HG02973 (cell line): ENCODE measurements at regions not wholly inside any gene's neighbourhood (a gene's known extent, or its start where the extent isn't known, plus 50 kb on each side); places are given as distances from the start of the nearest gene placed in this dataset.
"Not testable (repeated sequence)": the region's sequence is repeated elsewhere in the genome, so short reads cannot be mapped to it uniquely, and the experiment has no call there.

ENCODE experiments used
- ATAC-seq: cut with Tn5 transposase; IDR thresholded peaks from one replicate; pipeline ENCODE4 v1.9.1; 2021; ENCODE audit warnings: moderate library complexity; ENCODE audit not compliant: unreplicated experiment

- no peak for ATAC-seq
Measured at GRCh38 chr2:15816674-15817406, 123.5 kb upstream of the MYCN start.

DNA sequence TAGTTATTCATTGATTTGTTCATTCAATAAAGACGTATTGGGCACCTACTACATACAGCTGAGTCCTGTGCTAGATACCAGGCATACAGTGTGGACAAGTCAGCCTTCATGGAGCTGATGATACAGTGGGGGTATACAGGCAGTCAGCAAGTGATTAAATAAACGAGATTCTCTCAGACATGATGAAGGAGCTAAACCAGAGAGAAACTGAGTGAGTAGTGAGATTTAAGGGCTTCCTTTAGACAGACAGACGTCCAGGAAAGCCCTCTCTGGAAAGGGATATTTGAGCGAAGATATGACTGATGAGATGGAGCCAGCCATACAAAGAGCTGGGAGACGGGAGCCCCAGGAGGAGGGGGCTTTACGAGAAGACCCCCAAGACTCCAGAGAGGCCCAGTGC is 122.6 kb upstream of the MYCN start:
- no peak for ATAC-seq

- ATAC-seq = no peak
Measured at GRCh38 chr2:15818318-15818753, 122.0 kb upstream of the MYCN start.

DNA sequence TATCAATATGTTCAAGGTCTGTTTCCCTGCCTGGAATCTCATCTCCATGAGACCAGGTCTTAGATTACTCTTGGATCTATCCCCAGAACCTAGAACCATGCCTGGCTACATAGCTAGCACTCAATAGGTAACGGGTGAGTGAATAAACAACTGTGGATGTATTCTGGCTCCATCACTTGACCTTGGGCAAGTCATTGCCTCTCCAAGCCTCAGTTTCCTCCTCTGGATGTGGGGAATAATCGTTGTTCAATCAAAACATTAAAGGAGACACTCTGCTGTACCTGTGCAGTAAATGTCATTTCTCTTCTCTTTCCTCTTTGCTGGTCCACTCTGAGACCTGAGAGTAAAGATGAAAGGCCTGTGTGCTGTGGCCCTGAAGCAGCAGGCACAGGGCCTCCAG is 121.5 kb upstream of the MYCN start:
- no peak for ATAC-seq

GRCh38 chr2:15819562-15820256 is 120.6 kb upstream of the MYCN start:
- ATAC-seq = no peak

GRCh38 chr2:15820257-15820566 is 120.1 kb upstream of the MYCN start:
- ATAC-seq = no peak

DNA sequence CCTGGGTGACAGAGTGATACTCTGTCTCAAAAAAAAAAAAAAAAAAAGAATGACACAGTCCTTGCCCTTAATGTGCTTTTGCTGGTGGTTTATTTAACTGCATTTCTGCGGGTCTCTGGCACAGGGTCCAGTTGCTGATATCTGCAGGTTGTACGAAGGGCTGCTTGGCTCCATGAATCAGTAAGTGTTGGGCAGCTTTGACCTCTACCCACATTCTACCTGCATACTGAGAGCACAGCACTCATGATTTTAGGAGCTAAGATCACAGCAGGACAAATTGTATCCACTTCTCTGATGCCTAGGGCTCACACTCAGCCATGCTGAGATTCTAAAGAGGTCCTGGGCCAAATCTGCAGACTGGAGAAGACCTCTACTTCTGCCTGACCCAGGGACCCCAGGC is 119.4 kb upstream of the MYCN start:
- no peak for ATAC-seq

DNA sequence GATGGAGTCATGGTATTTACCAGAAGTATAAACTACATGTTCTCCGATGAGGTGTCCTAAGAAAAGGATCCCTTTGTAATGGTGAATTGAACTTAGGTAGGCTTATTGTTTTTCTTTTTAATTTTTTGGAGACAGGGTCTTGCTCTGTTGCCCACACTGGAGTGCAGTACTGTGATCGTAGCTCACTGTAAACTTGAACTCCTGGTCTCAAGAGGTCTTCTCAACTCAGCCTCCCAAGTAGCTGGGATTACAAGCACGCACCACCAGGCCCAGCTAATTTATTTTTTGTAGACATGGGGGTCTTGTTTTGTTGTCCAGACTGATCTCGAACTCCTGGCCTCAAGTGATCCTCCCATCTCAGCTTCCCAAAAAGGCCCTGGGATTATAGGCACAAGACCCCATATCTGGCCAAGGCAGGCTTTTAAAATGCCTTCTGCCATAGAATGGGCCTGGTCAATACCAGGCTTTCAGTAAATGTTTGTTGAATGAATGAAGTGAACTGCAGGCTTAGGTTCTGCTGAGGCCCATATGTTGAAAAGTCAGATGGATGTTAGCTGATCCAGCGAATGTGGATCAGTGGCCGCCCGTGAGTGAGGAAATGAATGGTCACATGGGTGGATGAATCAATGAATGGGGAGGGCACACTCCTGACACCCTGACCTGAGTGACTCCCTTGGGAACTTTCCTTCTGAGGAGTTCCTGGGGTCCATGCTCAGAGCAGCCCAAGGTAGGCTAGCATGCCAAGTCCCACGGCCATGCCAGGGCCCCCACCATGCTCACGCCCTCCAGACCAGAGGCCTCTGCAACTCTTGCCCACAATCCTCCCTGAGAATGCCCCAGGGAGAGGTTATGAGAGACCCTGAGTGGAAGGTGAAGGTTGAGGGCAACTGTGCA is 118.0 kb upstream of the MYCN start:
- no peak for ATAC-seq

GRCh38 chr2:15823459-15824396 is 116.6 kb upstream of the MYCN start:
- no peak for ATAC-seq

DNA sequence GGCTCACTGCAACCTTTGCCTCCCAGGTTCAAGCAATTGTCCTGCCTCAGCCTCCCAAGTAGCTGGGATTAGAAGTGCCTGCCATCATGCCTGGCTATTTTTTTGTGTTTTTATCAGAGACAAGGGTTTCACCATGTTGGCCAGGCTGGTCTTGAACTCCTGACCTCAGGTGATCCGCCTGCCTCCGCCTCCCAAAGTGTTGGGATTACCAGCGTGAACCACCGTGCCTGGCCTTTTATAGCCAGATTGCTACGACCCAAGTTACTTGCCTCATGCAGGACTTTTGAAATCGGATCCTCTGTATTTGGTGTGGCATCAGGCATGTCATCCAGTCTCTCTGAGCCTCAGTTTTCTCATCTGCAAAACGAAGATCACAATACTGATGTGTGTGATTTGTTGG is 115.9 kb upstream of the MYCN start:
- ATAC-seq = not testable (repeated sequence)

GRCh38 chr2:15825276-15825980 is 114.9 kb upstream of the MYCN start:
- ATAC-seq = no peak

- no peak for ATAC-seq
Measured at GRCh38 chr2:15826273-15826717, 114.1 kb upstream of the MYCN start.

DNA sequence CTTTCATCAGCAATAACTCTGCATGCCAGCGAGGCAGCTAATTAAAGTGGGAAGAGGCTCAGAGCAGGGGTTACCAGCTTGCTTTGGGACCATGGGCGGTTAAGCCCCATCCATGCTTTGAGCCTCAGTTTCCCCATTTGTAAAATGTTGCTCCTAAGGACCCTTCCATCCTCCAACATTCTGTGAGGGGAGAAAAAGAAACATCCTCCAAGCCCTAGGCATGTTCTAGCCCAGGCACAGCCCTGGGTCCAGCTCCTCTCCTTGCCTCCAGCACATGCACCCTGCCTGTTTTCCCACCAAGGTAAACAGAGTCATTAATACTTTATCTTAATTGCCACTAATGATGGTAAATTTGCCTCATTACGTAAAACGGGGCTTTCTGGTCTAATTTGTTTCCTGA is 113.3 kb upstream of the MYCN start:
- ATAC-seq = no peak

GRCh38 chr2:15828576-15828975 is 111.8 kb upstream of the MYCN start:
- no peak for ATAC-seq

GRCh38 chr2:15829091-15829801 is 111.1 kb upstream of the MYCN start:
- ATAC-seq = no peak

DNA sequence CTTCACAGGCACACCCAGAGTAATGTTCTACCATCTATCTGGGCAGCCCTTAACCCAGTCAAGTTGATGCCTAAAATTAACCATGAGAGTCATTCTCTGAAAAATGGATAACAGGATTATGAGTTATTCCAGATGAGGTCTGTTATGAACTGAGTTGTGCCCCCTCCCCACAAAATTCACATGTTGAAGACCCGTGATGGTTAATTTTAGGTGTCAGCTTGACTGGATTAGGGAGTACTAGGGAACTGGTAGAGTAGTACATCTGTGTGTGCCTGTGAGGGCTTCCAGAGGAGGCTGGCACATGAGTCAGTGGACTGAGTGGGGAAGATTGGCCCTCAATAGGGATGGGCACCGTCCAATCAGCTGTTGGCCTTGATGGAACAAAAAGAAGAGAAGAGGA is 110.4 kb upstream of the MYCN start:
- no peak for ATAC-seq

DNA sequence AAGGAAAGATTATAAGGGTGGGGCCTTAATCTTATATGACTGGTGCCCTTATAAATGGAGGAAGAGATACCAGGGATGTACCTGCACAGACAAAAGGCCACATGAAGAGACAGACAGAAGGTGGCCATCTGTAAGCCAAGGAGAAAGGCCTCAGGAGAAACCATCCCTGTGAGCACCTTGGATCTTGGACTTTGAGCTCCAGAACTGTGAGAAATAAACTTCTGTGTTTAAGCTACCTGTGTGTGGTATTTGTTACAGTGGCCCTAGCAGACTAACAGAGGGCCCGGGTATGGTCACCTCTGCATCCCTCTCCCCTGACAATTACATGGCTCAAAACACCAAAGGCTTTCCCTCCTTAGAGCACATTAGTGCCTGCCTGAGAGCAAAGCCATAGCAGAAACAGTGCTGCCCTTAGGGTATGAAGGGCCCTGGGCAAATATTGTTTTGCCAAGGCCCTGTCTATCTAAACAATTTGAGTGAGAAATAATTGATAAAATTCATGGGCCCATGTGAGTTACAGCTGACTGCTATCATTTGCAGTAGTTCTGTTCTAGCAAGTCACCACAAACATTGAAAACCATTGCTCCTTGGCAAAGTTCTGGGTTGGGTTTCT is 109.3 kb upstream of the MYCN start:
- no peak for ATAC-seq

DNA sequence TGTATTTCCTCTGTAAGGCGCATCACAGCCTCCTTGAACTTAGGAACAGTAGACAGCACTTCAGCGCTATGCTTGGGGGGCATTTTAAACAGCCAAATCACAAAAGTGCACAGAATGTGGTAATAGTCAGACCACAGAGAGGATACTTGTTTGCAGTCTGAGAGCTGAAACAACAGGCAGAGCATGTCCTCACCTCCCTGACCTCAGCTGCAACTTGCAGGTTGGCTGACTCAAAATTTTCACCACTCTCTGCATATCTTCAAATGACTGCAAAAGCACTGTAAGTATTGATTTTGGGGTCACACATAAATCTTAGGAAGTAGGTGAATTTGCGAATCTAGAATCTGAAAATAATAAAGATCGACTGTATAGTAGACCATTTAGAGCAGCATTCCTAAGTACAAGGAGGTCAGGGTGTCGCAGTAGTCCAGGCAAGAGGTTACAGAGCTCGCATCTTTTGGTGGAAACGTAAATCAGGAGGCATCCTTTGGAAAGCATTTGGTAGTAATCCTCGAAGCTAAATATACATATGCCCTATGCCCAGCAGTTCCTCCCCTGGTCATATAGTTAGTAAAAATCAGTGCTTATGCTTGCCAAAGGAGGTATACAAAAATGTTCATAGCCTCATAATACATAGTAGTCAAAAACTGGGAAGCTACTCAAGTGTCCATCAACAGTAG is 108.2 kb upstream of the MYCN start:
- no peak for ATAC-seq
